ENCODE measurements at regions not wholly inside any gene's neighbourhood (a gene's known extent, or its start where the extent isn't known, plus 50 kb on each side); places are given as distances from the start of the nearest gene placed in this dataset.

GRCh38 chr22:47994601-47995263 is 1232.3 kb downstream of the TBC1D22A start:
- Histone ChIP-seq H3K27me3 (ENCODE audit: control insufficient read depth in 5 of 5, insufficient read depth in 4 of 5, low read length in 5 of 5) (peaks cover 0 to 17% (median 0%) of the 10 kb centered on the region in 5 donors), H3K9me3 (ENCODE audit: control insufficient read depth in 5 of 5, low read length in 5 of 5) (no peaks in the 10 kb centered on the region), H3K9ac (ENCODE audit: low read length in 5 of 5) (no peak overlapping the region), H3K4me3 (ENCODE audit: low read depth in 1 of 5, low read length in 5 of 5) (no peak overlapping the region), H3K36me3 (ENCODE audit: control insufficient read depth in 5 of 5, insufficient read depth in 5 of 5, low read length in 5 of 5) (no peaks in the 10 kb centered on the region), H3K27ac (ENCODE audit: low read depth, low read length) (no peak overlapping the region), H3K4me1 (ENCODE audit: control insufficient read depth in 5 of 5, insufficient read depth in 5 of 5, low read length in 5 of 5) (no peaks in the 10 kb centered on the region)

- Histone ChIP-seq H3K27ac (ENCODE audit: low read depth, low read length) (no peak overlapping the region), H3K4me3 (ENCODE audit: low read depth in 1 of 5, low read length in 5 of 5) (no peak overlapping the region), H3K27me3 (ENCODE audit: control insufficient read depth in 5 of 5, insufficient read depth in 4 of 5, low read length in 5 of 5) (peaks cover 0 to 17% (median 0%) of the 10 kb centered on the region in 5 donors), H3K4me1 (ENCODE audit: control insufficient read depth in 5 of 5, insufficient read depth in 5 of 5, low read length in 5 of 5) (no peaks in the 10 kb centered on the region), H3K9ac (ENCODE audit: low read length in 5 of 5) (no peak overlapping the region), H3K36me3 (ENCODE audit: control insufficient read depth in 5 of 5, insufficient read depth in 5 of 5, low read length in 5 of 5) (no peaks in the 10 kb centered on the region), H3K9me3 (ENCODE audit: control insufficient read depth in 5 of 5, low read length in 5 of 5) (peaks cover 0 to 3% (median 0%) of the 10 kb centered on the region in 5 donors)
These were observed 1231.6 kb downstream of the TBC1D22A start for GRCh38 chr22:47994045-47994444.

GRCh38 chr22:47990481-47990880 is 1228.0 kb downstream of the TBC1D22A start:
- H3K27ac ChIP-seq (ENCODE audit: low read depth, low read length): no peak overlapping the region
- no peak overlapping the region for H3K4me3 ChIP-seq (ENCODE audit: low read depth in 1 of 5, low read length in 5 of 5)
- no peaks in the 10 kb centered on the region for H3K4me1 ChIP-seq (ENCODE audit: control insufficient read depth in 5 of 5, insufficient read depth in 5 of 5, low read length in 5 of 5)
- H3K9ac ChIP-seq (ENCODE audit: low read length in 5 of 5): no peak overlapping the region
- H3K36me3 ChIP-seq (ENCODE audit: control insufficient read depth in 5 of 5, insufficient read depth in 5 of 5, low read length in 5 of 5): no peaks in the 10 kb centered on the region
- H3K9me3 ChIP-seq (ENCODE audit: control insufficient read depth in 5 of 5, low read length in 5 of 5): peaks cover 7 to 17% (median 9%) of the 10 kb centered on the region in 5 donors
- H3K27me3 ChIP-seq (ENCODE audit: control insufficient read depth in 5 of 5, insufficient read depth in 4 of 5, low read length in 5 of 5): peaks cover 0 to 11% (median 0%) of the 10 kb centered on the region in 5 donors

GRCh38 chr22:47987885-47988515 is 1225.5 kb downstream of the TBC1D22A start:
- Histone ChIP-seq H3K4me3 (ENCODE audit: low read depth in 1 of 5, low read length in 5 of 5) (no peak overlapping the region), H3K9me3 (ENCODE audit: control insufficient read depth in 5 of 5, low read length in 5 of 5) (peaks cover 7 to 17% (median 9%) of the 10 kb centered on the region in 5 donors), H3K4me1 (ENCODE audit: control insufficient read depth in 5 of 5, insufficient read depth in 5 of 5, low read length in 5 of 5) (no peaks in the 10 kb centered on the region), H3K36me3 (ENCODE audit: control insufficient read depth in 5 of 5, insufficient read depth in 5 of 5, low read length in 5 of 5) (no peaks in the 10 kb centered on the region), H3K27me3 (ENCODE audit: control insufficient read depth in 5 of 5, insufficient read depth in 4 of 5, low read length in 5 of 5) (peaks cover 0 to 9% (median 0%) of the 10 kb centered on the region in 5 donors), H3K27ac (ENCODE audit: low read depth, low read length) (no peak overlapping the region), H3K9ac (ENCODE audit: low read length in 5 of 5) (no peak overlapping the region)

GRCh38 chr22:47976219-47976618 is 1213.8 kb downstream of the TBC1D22A start:
- peaks cover 0 to 12% (median 0%) of the 10 kb centered on the region in 5 donors for H3K27me3 ChIP-seq (ENCODE audit: control insufficient read depth in 5 of 5, insufficient read depth in 4 of 5, low read length in 5 of 5)
- peaks cover 0 to 17% (median 4%) of the 10 kb centered on the region in 5 donors for H3K9me3 ChIP-seq (ENCODE audit: control insufficient read depth in 5 of 5, low read length in 5 of 5)
- H3K4me3 ChIP-seq (ENCODE audit: low read depth in 1 of 5, low read length in 5 of 5): no peak overlapping the region
- no peak overlapping the region for H3K27ac ChIP-seq (ENCODE audit: low read depth, low read length)
- no peaks in the 10 kb centered on the region for H3K36me3 ChIP-seq (ENCODE audit: control insufficient read depth in 5 of 5, insufficient read depth in 5 of 5, low read length in 5 of 5)
- no peak overlapping the region for H3K9ac ChIP-seq (ENCODE audit: low read length in 5 of 5)
- no peaks in the 10 kb centered on the region for H3K4me1 ChIP-seq (ENCODE audit: control insufficient read depth in 5 of 5, insufficient read depth in 5 of 5, low read length in 5 of 5)

- Histone ChIP-seq H3K9me3 (ENCODE audit: control insufficient read depth in 5 of 5, low read length in 5 of 5) (no peaks in the 10 kb centered on the region), H3K4me3 (ENCODE audit: low read depth in 1 of 5, low read length in 5 of 5) (no peak overlapping the region), H3K36me3 (ENCODE audit: control insufficient read depth in 5 of 5, insufficient read depth in 5 of 5, low read length in 5 of 5) (no peaks in the 10 kb centered on the region), H3K27ac (ENCODE audit: low read depth, low read length) (no peak overlapping the region), H3K4me1 (ENCODE audit: control insufficient read depth in 5 of 5, insufficient read depth in 5 of 5, low read length in 5 of 5) (no peaks in the 10 kb centered on the region), H3K27me3 (ENCODE audit: control insufficient read depth in 5 of 5, insufficient read depth in 4 of 5, low read length in 5 of 5) (peaks cover 0 to 13% (median 0%) of the 10 kb centered on the region in 5 donors), H3K9ac (ENCODE audit: low read length in 5 of 5) (no peak overlapping the region)
These were observed 1205.4 kb downstream of the TBC1D22A start for GRCh38 chr22:47967831-47968230.

- Histone ChIP-seq H3K9me3 (ENCODE audit: control insufficient read depth in 5 of 5, low read length in 5 of 5) (no peaks in the 10 kb centered on the region), H3K27me3 (ENCODE audit: control insufficient read depth in 5 of 5, insufficient read depth in 4 of 5, low read length in 5 of 5) (peaks cover 0 to 7% (median 0%) of the 10 kb centered on the region in 5 donors), H3K4me1 (ENCODE audit: control insufficient read depth in 5 of 5, insufficient read depth in 5 of 5, low read length in 5 of 5) (no peaks in the 10 kb centered on the region), H3K36me3 (ENCODE audit: control insufficient read depth in 5 of 5, insufficient read depth in 5 of 5, low read length in 5 of 5) (no peaks in the 10 kb centered on the region), H3K9ac (ENCODE audit: low read length in 5 of 5) (no peak overlapping the region), H3K4me3 (ENCODE audit: low read depth in 1 of 5, low read length in 5 of 5) (no peak overlapping the region), H3K27ac (ENCODE audit: low read depth, low read length) (no peak overlapping the region)
These were observed 1203.9 kb downstream of the TBC1D22A start for GRCh38 chr22:47966316-47966715.

- H3K4me1 ChIP-seq (ENCODE audit: control insufficient read depth in 5 of 5, insufficient read depth in 5 of 5, low read length in 5 of 5): no peaks in the 10 kb centered on the region
- H3K9ac ChIP-seq (ENCODE audit: low read length in 5 of 5): no peak overlapping the region
- H3K9me3 ChIP-seq (ENCODE audit: control insufficient read depth in 5 of 5, low read length in 5 of 5): no peaks in the 10 kb centered on the region
- H3K4me3 ChIP-seq (ENCODE audit: low read depth in 1 of 5, low read length in 5 of 5): no peak overlapping the region
- H3K27ac ChIP-seq (ENCODE audit: low read depth, low read length): no peak overlapping the region
- peaks cover 0 to 7% (median 0%) of the 10 kb centered on the region in 5 donors for H3K27me3 ChIP-seq (ENCODE audit: control insufficient read depth in 5 of 5, insufficient read depth in 4 of 5, low read length in 5 of 5)
- H3K36me3 ChIP-seq (ENCODE audit: control insufficient read depth in 5 of 5, insufficient read depth in 5 of 5, low read length in 5 of 5): no peaks in the 10 kb centered on the region
These were observed 1203.4 kb downstream of the TBC1D22A start for GRCh38 chr22:47965896-47966295.

GRCh38 chr22:47965066-47965465 is 1202.6 kb downstream of the TBC1D22A start:
- H3K27me3 ChIP-seq (ENCODE audit: control insufficient read depth in 5 of 5, insufficient read depth in 4 of 5, low read length in 5 of 5): peaks cover 0 to 7% (median 0%) of the 10 kb centered on the region in 5 donors
- H3K4me1 ChIP-seq (ENCODE audit: control insufficient read depth in 5 of 5, insufficient read depth in 5 of 5, low read length in 5 of 5): no peaks in the 10 kb centered on the region
- no peaks in the 10 kb centered on the region for H3K36me3 ChIP-seq (ENCODE audit: control insufficient read depth in 5 of 5, insufficient read depth in 5 of 5, low read length in 5 of 5)
- H3K9me3 ChIP-seq (ENCODE audit: control insufficient read depth in 5 of 5, low read length in 5 of 5): no peaks in the 10 kb centered on the region
- H3K27ac ChIP-seq (ENCODE audit: low read depth, low read length): no peak overlapping the region
- no peak overlapping the region for H3K9ac ChIP-seq (ENCODE audit: low read length in 5 of 5)
- H3K4me3 ChIP-seq (ENCODE audit: low read depth in 1 of 5, low read length in 5 of 5): no peak overlapping the region

- peaks cover 0 to 7% (median 0%) of the 10 kb centered on the region in 5 donors for H3K27me3 ChIP-seq (ENCODE audit: control insufficient read depth in 5 of 5, insufficient read depth in 4 of 5, low read length in 5 of 5)
- no peak overlapping the region for H3K4me3 ChIP-seq (ENCODE audit: low read depth in 1 of 5, low read length in 5 of 5)
- no peaks in the 10 kb centered on the region for H3K4me1 ChIP-seq (ENCODE audit: control insufficient read depth in 5 of 5, insufficient read depth in 5 of 5, low read length in 5 of 5)
- no peak overlapping the region for H3K27ac ChIP-seq (ENCODE audit: low read depth, low read length)
- H3K9ac ChIP-seq (ENCODE audit: low read length in 5 of 5): no peak overlapping the region
- peaks cover 0 to 4% (median 2%) of the 10 kb centered on the region in 5 donors for H3K9me3 ChIP-seq (ENCODE audit: control insufficient read depth in 5 of 5, low read length in 5 of 5)
- H3K36me3 ChIP-seq (ENCODE audit: control insufficient read depth in 5 of 5, insufficient read depth in 5 of 5, low read length in 5 of 5): no peaks in the 10 kb centered on the region
These were observed 1201.2 kb downstream of the TBC1D22A start for GRCh38 chr22:47963660-47964059.
